Uterus (tissue), 2 donors: ENCODE measurements at regions not wholly inside any gene's neighbourhood (a gene's known extent, or its start where the extent isn't known, plus 50 kb on each side); places are given as distances from the start of the nearest gene placed in this dataset.

Experiments
- CTCF ChIP-seq, 4 experiments: fragments of 200-600 bp in 2 of 4; fragments of 450-650 bp in 2 of 4; sonication (generic) in 2 of 4; IDR thresholded peaks; one replicate each; pipeline ENCODE4 v1.5.1; 2016 to 2019; ENCODE audit warnings: antibody characterized with exemption in 4 of 4, mild to moderate bottlenecking in 2 of 4, moderate library complexity in 1 of 4
- POLR2A ChIP-seq, 2 donors: fragments of 450-650 bp; IDR thresholded peaks; one replicate each; pipeline ENCODE4 v1.6.1; 2016; ENCODE audit warnings: antibody characterized with exemption in 2 of 2, mild to moderate bottlenecking in 1 of 2, moderate library complexity in 1 of 2

GRCh38 chr1:55699228-55699627 is 484.1 kb upstream of the USP24 start:
- TF ChIP-seq POLR2A (IDR thresholded peaks at IDR 0.05), result no peak
- TF ChIP-seq CTCF (IDR thresholded peaks at IDR 0.05), result no peak
